ENCODE measurements at regions not wholly inside any gene's neighbourhood (a gene's known extent, or its start where the extent isn't known, plus 50 kb on each side); places are given as distances from the start of the nearest gene placed in this dataset.
A peak's percentile ranks its signal among the peaks of the same experiment; 100 is the strongest.

DNA sequence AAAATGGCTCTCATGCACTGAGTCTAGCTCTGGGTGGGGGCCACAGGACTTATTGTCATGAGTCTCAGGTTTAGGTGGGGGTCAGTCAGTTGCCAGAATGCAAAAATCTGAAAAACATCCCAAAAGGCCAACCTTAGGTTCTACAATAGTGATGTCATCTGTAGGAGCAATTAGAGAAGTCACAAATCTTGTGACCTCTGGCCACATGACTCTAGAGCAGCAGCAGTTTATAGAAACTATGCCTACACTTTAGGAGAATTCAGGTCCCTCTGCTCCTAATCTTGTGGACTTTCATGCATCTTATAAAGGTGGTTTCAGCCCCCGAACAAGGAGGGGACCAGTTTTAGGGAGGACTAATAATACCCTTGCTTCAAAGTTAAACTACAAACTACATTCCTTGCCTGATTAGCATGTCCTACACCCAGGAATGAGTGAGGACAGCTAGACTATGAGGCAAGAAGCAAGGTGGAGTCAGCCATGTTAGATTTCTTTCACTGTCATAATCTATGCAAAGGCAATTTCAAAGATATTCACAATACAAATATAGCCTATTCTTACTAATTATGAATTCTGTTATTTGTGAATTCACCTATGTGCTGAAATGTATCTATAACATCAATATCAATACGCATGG is 123.5 kb upstream of the ADCY1 start:
- TF ChIP-seq ZNF354B (CRISPR knock-in tag; IDR thresholded peaks at IDR 0.05) (no peak), TEAD2 (CRISPR knock-in tag; IDR thresholded peaks at IDR 0.05) (no peak), PHB2 (IDR thresholded peaks at IDR 0.05; ENCODE audit: partially characterized antibody) (no peak), ATF7 (IDR thresholded peaks at IDR 0.05) (peak; percentile 43; the same call in 1 of the 2 replicates), ATF7 (CRISPR knock-in tag; IDR thresholded peaks at IDR 0.05) (no peak)
- H3K9ac ChIP-seq (ENCODE audit: insufficient read depth, low read depth, low read length), result no peak overlapping the region
- in situ Hi-C loops (cut with HindIII; ENCODE audit: extremely low pct_ligation_motif_present, low pct_unique_long_range_greater_than_20kb) (no loop called here), intact Hi-C loops (cut with micrococcal nuclease; ENCODE audit: unreplicated experiment) (loop anchor here (5.0 kb wide), 1 partner anchor 1112 kb away; no protein-coding TSS in a partner anchor)
- 0 out of 2 replicates have a peak, but pooled peaks cover 4% of the 10 kb centered on the region for H3K9me3 ChIP-seq (ENCODE audit: low read length)
- ChIA-PET CTCF (ENCODE audit: low intra/inter-chr PET ratio, low total read pairs) (no interaction called here), POLR2A (no interaction called here)
- FAIRE-seq, result no peak
- no TSS peak for BruUV-seq (replicated peaks)
- DNase-seq (ENCODE audit: low spot score), result no peak
- no peak for ATAC-seq
- WGBS (ENCODE audit: low lambda C conversion rate), result 61% methylated on average over 2 of the region's 2 CpGs
- no peak overlapping the region for H2AFZ ChIP-seq (ENCODE audit: low read length)
- no peak overlapping the region for H3K4me2 ChIP-seq (ENCODE audit: low read depth, low read length)
- no peak overlapping the region for H3K27ac ChIP-seq (ENCODE audit: extremely low read length, insufficient read depth, low read length)
- no peaks in the 10 kb centered on the region for H3K79me2 ChIP-seq (ENCODE audit: insufficient read depth, low read length)
- H4K20me1 ChIP-seq (ENCODE audit: insufficient read depth, low read length), result no peaks in the 10 kb centered on the region
- no peaks in the 10 kb centered on the region for H3K27me3 ChIP-seq (ENCODE audit: control insufficient read depth in 1 of 2, insufficient read depth in 2 of 2, low read length in 2 of 2)
- no peaks in the 10 kb centered on the region for H3K36me3 ChIP-seq (replicated peaks in 1 of 2; ENCODE audit: control insufficient read depth in 1 of 2, insufficient read depth in 2 of 2, low read length in 2 of 2)
- peaks cover 20% of the 10 kb centered on the region for H3K4me1 ChIP-seq (ENCODE audit: insufficient read depth, low read length)
- H3K4me3 ChIP-seq (replicated peaks in 1 of 3; ENCODE audit: insufficient read depth in 1 of 3, low read depth in 2 of 3, low read length in 3 of 3), result no peak overlapping the region

DNA sequence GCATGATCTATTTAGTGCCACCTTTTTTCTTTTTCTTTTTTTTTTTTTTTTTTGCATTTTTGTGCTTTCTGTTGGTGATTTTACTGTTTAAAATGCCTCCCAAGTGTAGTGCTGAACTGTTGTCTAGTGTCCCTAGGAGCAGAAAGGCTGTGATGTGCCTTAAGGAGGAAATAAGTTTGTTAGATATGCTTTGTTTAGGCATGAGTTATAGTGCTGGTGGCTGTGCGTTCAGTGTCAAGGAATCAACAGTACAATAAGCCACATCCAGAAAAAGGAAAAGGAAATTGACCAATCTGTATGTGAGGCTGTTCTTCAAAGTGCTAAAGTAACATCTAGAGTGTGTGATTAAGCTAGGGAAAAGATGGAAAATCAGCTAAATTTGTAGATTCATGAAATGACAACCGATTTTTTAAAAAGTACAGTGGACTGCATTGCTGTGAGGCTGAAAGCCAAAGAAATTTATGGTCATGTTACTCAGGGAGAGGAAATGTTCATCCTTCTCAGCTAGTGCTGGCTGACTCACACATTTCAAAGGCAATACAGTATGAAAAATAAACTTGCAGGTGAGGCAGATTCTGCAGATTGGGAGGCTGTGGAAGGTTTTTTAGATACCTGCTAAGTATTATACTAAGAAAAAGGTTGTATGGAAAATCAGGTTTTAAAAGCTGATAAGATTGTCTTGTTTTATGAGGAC is 122.7 kb upstream of the ADCY1 start:
- no peak overlapping the region for H2AFZ ChIP-seq (ENCODE audit: low read length)
- CTCF ChIA-PET (ENCODE audit: low intra/inter-chr PET ratio, low total read pairs), result no interaction called here
- no TSS peak for BruUV-seq (replicated peaks)
- POLR2A ChIA-PET, result no interaction called here
- H3K27ac ChIP-seq (ENCODE audit: extremely low read length, insufficient read depth, low read length), result no peak overlapping the region
- no peak overlapping the region for H3K4me2 ChIP-seq (ENCODE audit: low read depth, low read length)
- H3K27me3 ChIP-seq (ENCODE audit: control insufficient read depth in 1 of 2, insufficient read depth in 2 of 2, low read length in 2 of 2), result no peaks in the 10 kb centered on the region
- intact Hi-C loops (cut with micrococcal nuclease; ENCODE audit: unreplicated experiment) (loop anchor here (5.0 kb wide), 1 partner anchor 1111 kb away; no protein-coding TSS in a partner anchor), in situ Hi-C loops (cut with HindIII; ENCODE audit: extremely low pct_ligation_motif_present, low pct_unique_long_range_greater_than_20kb) (no loop called here)
- no peak overlapping the region for H3K9ac ChIP-seq (ENCODE audit: insufficient read depth, low read depth, low read length)
- H3K36me3 ChIP-seq (replicated peaks in 1 of 2; ENCODE audit: control insufficient read depth in 1 of 2, insufficient read depth in 2 of 2, low read length in 2 of 2), result no peaks in the 10 kb centered on the region
- DNase-seq (ENCODE audit: low spot score) (no peak), FAIRE-seq (no peak), ATAC-seq (no peak)
- peaks cover 26% of the 10 kb centered on the region for H3K4me1 ChIP-seq (ENCODE audit: insufficient read depth, low read length)
- no peaks in the 10 kb centered on the region for H3K79me2 ChIP-seq (ENCODE audit: insufficient read depth, low read length)
- H3K9me3 ChIP-seq (ENCODE audit: low read length), result 0 out of 2 replicates have a peak, but pooled peaks cover 2% of the 10 kb centered on the region
- no peaks in the 10 kb centered on the region for H4K20me1 ChIP-seq (ENCODE audit: insufficient read depth, low read length)
- 65% methylated on average over 2 of the region's 2 CpGs for WGBS (ENCODE audit: low lambda C conversion rate)
- no peak overlapping the region for H3K4me3 ChIP-seq (replicated peaks in 1 of 3; ENCODE audit: insufficient read depth in 1 of 3, low read depth in 2 of 3, low read length in 3 of 3)
- TF ChIP-seq FLYWCH1 (CRISPR knock-in tag; IDR thresholded peaks at IDR 0.05), result no peak
- TF ChIP-seq ZBTB3 (CRISPR knock-in tag; IDR thresholded peaks at IDR 0.05; ENCODE audit: borderline replicate concordance, low read depth), result no peak
- no peak for TF ChIP-seq ARID3A (IDR thresholded peaks at IDR 0.05; ENCODE audit: low read depth, low read length)
- no peak for TF ChIP-seq NFYB (CRISPR knock-in tag; IDR thresholded peaks at IDR 0.05)
- no peak for TF ChIP-seq ZNF572 (CRISPR knock-in tag; IDR thresholded peaks at IDR 0.05)
- TF ChIP-seq PHF5A (CRISPR knock-in tag; IDR thresholded peaks at IDR 0.05; ENCODE audit: low read depth, unreplicated experiment), result no peak
- TF ChIP-seq ZNF792 (CRISPR knock-in tag; IDR thresholded peaks at IDR 0.05), result no peak
- no peak for TF ChIP-seq TOPORS (CRISPR knock-in tag; IDR thresholded peaks at IDR 0.05)
- no peak for TF ChIP-seq SRF (IDR thresholded peaks at IDR 0.05; ENCODE audit: low read depth, low read length)
- no peak for TF ChIP-seq ATF7 (IDR thresholded peaks at IDR 0.05)
- TF ChIP-seq ATF7 (CRISPR knock-in tag; IDR thresholded peaks at IDR 0.05), result no peak
- TF ChIP-seq ZNF333 (CRISPR knock-in tag; IDR thresholded peaks at IDR 0.05; ENCODE audit: borderline replicate concordance), result no peak
